ENCODE measurements at regions not wholly inside any gene's neighbourhood (a gene's known extent, or its start where the extent isn't known, plus 50 kb on each side); places are given as distances from the start of the nearest gene placed in this dataset.

GRCh38 chr7:13016036-13016581, 328.7 kb downstream of the ARL4A start:
- TF ChIP-seq EP300 (IDR thresholded peaks at IDR 0.05; ENCODE audit: borderline replicate concordance) (no peak), CREB1 (IDR thresholded peaks at IDR 0.05; ENCODE audit: low read depth) (no peak), REST (IDR thresholded peaks at IDR 0.05; ENCODE audit: low read depth) (no peak), RAD21 (IDR thresholded peaks at IDR 0.05; ENCODE audit: low read depth) (no peak), MAX (IDR thresholded peaks at IDR 0.05) (no peak), YY1 (IDR thresholded peaks at IDR 0.05; ENCODE audit: low read depth) (no peak), NFIC (IDR thresholded peaks at IDR 0.05) (no peak), TEAD4 (IDR thresholded peaks at IDR 0.05) (no peak), CEBPB (IDR thresholded peaks at IDR 0.05) (no peak), TAF1 (IDR thresholded peaks at IDR 0.05; ENCODE audit: low read depth) (no peak), TCF12 (IDR thresholded peaks at IDR 0.05; ENCODE audit: low read depth) (no peak), EGR1 (IDR thresholded peaks at IDR 0.05) (no peak)
